SK-N-SH treated with all-trans-retinoic acid at 6 μM for 48 hours (cell line): ENCODE measurements at regions not wholly inside any gene's neighbourhood (a gene's known extent, or its start where the extent isn't known, plus 50 kb on each side); places are given as distances from the start of the nearest gene placed in this dataset.

Experiments used
- ATAC-seq: fragments of 200-7000 bp; cut with Tn5 transposase; 3 replicates; pipeline ENCODE4 v1.9.1; 2020; ENCODE audit warnings: mild to moderate bottlenecking, moderate library complexity
- ARNTL ChIP-seq: fragments of 450-650 bp; formaldehyde crosslinking; IDR thresholded peaks from 2 replicates; pipeline ENCODE4 v1.5.0; 2020; ENCODE audit warnings: low read depth, mild to moderate bottlenecking, moderate library complexity, borderline replicate concordance
- BACH2 ChIP-seq: fragments of 250-450 bp; sonication (Bioruptor Pico); IDR thresholded peaks from 2 replicates; pipeline ENCODE4 v1.9.0; 2021; ENCODE audit warnings: mild to moderate bottlenecking, borderline replicate concordance
- CREB5 ChIP-seq: fragments of 250-450 bp; sonication (Bioruptor Pico); IDR thresholded peaks from 2 replicates; pipeline ENCODE4 v1.5.1; 2020; ENCODE audit warnings: low read depth, mild to moderate bottlenecking, moderate library complexity
- CSDC2 ChIP-seq: fragments of 250-450 bp; sonication (Bioruptor Pico); IDR thresholded peaks from 2 replicates; pipeline ENCODE4 v1.5.0; 2020; ENCODE audit warnings: mild to moderate bottlenecking, moderate library complexity
- CSRNP3 ChIP-seq: fragments of 250-450 bp; sonication (Bioruptor Pico); IDR thresholded peaks from 2 replicates; pipeline ENCODE4 v1.5.1; 2021; ENCODE audit warnings: mild to moderate bottlenecking, moderate library complexity
- ESRRG ChIP-seq: fragments of 250-450 bp; sonication (Bioruptor Pico); IDR thresholded peaks from 2 replicates; pipeline ENCODE4 v1.6.1; 2021; ENCODE audit warnings: mild to moderate bottlenecking
- GLIS3 ChIP-seq: fragments of 250-450 bp; sonication (Bioruptor Pico); IDR thresholded peaks from 2 replicates; pipeline ENCODE4 v1.5.0; 2020; ENCODE audit warnings: mild to moderate bottlenecking, moderate library complexity
- ISL1 ChIP-seq: fragments of 250-450 bp; sonication (Bioruptor Pico); IDR thresholded peaks from 2 replicates; pipeline ENCODE4 v2.1.2; 2022; ENCODE audit warnings: mild to moderate bottlenecking, moderate library complexity
- OSR1 ChIP-seq: fragments of 250-450 bp; sonication (Bioruptor Pico); IDR thresholded peaks from 2 replicates; pipeline ENCODE4 v1.8.0; 2022; ENCODE audit warnings: moderate library complexity, mild to moderate bottlenecking, inconsistent platforms
- PATZ1 ChIP-seq: fragments of 250-450 bp; sonication (Bioruptor Pico); IDR thresholded peaks from 2 replicates; pipeline ENCODE4 v1.8.0; 2020; ENCODE audit warnings: mild to moderate bottlenecking, moderate library complexity, borderline replicate concordance
- POU6F1 ChIP-seq: fragments of 250-450 bp; sonication (Bioruptor Pico); IDR thresholded peaks from 2 replicates; pipeline ENCODE4 v1.8.0; 2021; ENCODE audit warnings: low read depth, mild to moderate bottlenecking, moderate library complexity, borderline replicate concordance
- PPARA ChIP-seq: fragments of 250-450 bp; sonication (Bioruptor Pico); IDR thresholded peaks from 2 replicates; pipeline ENCODE4 v1.5.0; 2020; ENCODE audit warnings: mild to moderate bottlenecking, borderline replicate concordance
- RARB ChIP-seq: fragments of 250-450 bp; sonication (Bioruptor Pico); IDR thresholded peaks from 2 replicates; pipeline ENCODE4 v1.8.0; 2021; ENCODE audit warnings: mild to moderate bottlenecking, moderate library complexity
- SNAI2 ChIP-seq: fragments of 250-450 bp; sonication (Bioruptor Pico); IDR thresholded peaks from 2 replicates; pipeline ENCODE4 v1.5.0; 2020; ENCODE audit warnings: mild to moderate bottlenecking, moderate library complexity
- TCF4 ChIP-seq: fragments of 250-450 bp; sonication (Bioruptor Pico); IDR thresholded peaks from 2 replicates; pipeline ENCODE4 v1.8.0; 2021; ENCODE audit warnings: mild to moderate bottlenecking, moderate library complexity, borderline replicate concordance
- TOX ChIP-seq: fragments of 250-450 bp; sonication (Bioruptor Pico); IDR thresholded peaks from 2 replicates; pipeline ENCODE4 v1.8.0; 2021; ENCODE audit warnings: mild to moderate bottlenecking, moderate library complexity, borderline replicate concordance
- ZC3H10 ChIP-seq: fragments of 250-450 bp; sonication (Bioruptor Pico); IDR thresholded peaks from 2 replicates; pipeline ENCODE4 v1.5.1; 2021; ENCODE audit warnings: mild to moderate bottlenecking, moderate library complexity
- ZFP3 ChIP-seq: fragments of 250-450 bp; sonication (Bioruptor Pico); IDR thresholded peaks from 2 replicates; pipeline ENCODE4 v1.5.0; 2020; ENCODE audit warnings: mild to moderate bottlenecking, moderate library complexity
- ZFP30 ChIP-seq: fragments of 450-650 bp; formaldehyde crosslinking; IDR thresholded peaks from 2 replicates; pipeline ENCODE4 v1.5.0; 2022; ENCODE audit warnings: mild to moderate bottlenecking, moderate library complexity
- ZNF565 ChIP-seq: fragments of 450-650 bp; formaldehyde crosslinking; conservative IDR thresholded peaks from 2 replicates; pipeline ENCODE4 v1.5.0; 2020; ENCODE audit warnings: low read depth, mild to moderate bottlenecking, moderate library complexity
- ZNF70 ChIP-seq: fragments of 450-650 bp; formaldehyde crosslinking; IDR thresholded peaks from 2 replicates; pipeline ENCODE4 v1.5.0; 2020; ENCODE audit warnings: mild to moderate bottlenecking, moderate library complexity
- ZNF8 ChIP-seq: fragments of 450-650 bp; formaldehyde crosslinking; IDR thresholded peaks from 2 replicates; pipeline ENCODE4 v1.5.0; 2020; ENCODE audit warnings: mild to moderate bottlenecking, moderate library complexity
- TF ChIP-seq, protein P1 (sequence below): fragments of 250-450 bp; sonication (Bioruptor Pico); IDR thresholded peaks from 2 replicates; pipeline ENCODE4 v1.5.0; 2020; ENCODE audit warnings: mild to moderate bottlenecking, moderate library complexity

DNA sequence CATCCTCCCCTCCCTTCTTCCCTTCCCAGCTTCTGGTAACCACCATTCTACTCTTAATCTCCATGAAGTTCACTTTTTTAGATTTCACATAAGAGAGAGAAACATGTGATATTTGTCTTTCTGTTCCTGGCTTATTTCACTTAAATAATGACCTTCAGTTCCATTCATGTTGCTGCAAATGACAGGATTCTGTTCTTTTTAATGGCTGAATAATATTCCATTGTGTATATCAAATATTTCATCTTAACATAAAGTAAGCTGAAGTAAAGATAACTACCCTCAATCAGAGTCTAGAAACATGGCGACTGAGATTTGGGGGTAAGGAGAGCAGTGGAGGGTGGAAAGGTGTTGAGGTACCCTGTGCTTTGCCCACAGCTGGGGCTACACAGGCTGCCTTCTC lies 68.9 kb downstream of the RHOU start:
- no peak for ATAC-seq
- no peak for TF ChIP-seq BACH2
- no peak for TF ChIP-seq ZNF565 (CRISPR knock-in tag)
- TF ChIP-seq CSRNP3 (CRISPR knock-in tag): no peak
- TF ChIP-seq ZC3H10: no peak
- TF ChIP-seq OSR1: no peak
- TF ChIP-seq TCF4 (CRISPR knock-in tag): no peak
- TF ChIP-seq PPARA: no peak
- TF ChIP-seq PATZ1: no peak
- TF ChIP-seq GLIS3 (CRISPR knock-in tag): no peak
- TF ChIP-seq SNAI2: no peak
- TF ChIP-seq, protein P1, sequence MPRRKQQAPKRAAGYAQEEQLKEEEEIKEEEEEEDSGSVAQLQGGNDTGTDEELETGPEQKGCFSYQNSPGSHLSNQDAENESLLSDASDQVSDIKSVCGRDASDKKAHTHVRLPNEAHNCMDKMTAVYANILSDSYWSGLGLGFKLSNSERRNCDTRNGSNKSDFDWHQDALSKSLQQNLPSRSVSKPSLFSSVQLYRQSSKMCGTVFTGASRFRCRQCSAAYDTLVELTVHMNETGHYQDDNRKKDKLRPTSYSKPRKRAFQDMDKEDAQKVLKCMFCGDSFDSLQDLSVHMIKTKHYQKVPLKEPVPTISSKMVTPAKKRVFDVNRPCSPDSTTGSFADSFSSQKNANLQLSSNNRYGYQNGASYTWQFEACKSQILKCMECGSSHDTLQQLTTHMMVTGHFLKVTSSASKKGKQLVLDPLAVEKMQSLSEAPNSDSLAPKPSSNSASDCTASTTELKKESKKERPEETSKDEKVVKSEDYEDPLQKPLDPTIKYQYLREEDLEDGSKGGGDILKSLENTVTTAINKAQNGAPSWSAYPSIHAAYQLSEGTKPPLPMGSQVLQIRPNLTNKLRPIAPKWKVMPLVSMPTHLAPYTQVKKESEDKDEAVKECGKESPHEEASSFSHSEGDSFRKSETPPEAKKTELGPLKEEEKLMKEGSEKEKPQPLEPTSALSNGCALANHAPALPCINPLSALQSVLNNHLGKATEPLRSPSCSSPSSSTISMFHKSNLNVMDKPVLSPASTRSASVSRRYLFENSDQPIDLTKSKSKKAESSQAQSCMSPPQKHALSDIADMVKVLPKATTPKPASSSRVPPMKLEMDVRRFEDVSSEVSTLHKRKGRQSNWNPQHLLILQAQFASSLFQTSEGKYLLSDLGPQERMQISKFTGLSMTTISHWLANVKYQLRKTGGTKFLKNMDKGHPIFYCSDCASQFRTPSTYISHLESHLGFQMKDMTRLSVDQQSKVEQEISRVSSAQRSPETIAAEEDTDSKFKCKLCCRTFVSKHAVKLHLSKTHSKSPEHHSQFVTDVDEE (CRISPR knock-in tag): no peak
- no peak for TF ChIP-seq ZNF8 (CRISPR knock-in tag)
- TF ChIP-seq ESRRG: no peak
- no peak for TF ChIP-seq RARB (CRISPR knock-in tag)
- TF ChIP-seq ZFP3 (CRISPR knock-in tag): no peak
- TF ChIP-seq TOX: no peak
- TF ChIP-seq CSDC2 (CRISPR knock-in tag): no peak
- no peak for TF ChIP-seq ARNTL (CRISPR knock-in tag)
- no peak for TF ChIP-seq ZFP30 (CRISPR knock-in tag)
- no peak for TF ChIP-seq POU6F1 (CRISPR knock-in tag)

- no peak for TF ChIP-seq RARB (CRISPR knock-in tag)
- peak; percentile 40; the same call in 1 of the 2 replicates for TF ChIP-seq SNAI2
- peak; percentile 84 for TF ChIP-seq ISL1 (CRISPR knock-in tag)
- TF ChIP-seq, all 23 proteins: peak for 2
- peak; percentile 67 for ATAC-seq
Observed at GRCh38 chr1:228804640-228805413, 69.5 kb downstream of the RHOU start.

DNA sequence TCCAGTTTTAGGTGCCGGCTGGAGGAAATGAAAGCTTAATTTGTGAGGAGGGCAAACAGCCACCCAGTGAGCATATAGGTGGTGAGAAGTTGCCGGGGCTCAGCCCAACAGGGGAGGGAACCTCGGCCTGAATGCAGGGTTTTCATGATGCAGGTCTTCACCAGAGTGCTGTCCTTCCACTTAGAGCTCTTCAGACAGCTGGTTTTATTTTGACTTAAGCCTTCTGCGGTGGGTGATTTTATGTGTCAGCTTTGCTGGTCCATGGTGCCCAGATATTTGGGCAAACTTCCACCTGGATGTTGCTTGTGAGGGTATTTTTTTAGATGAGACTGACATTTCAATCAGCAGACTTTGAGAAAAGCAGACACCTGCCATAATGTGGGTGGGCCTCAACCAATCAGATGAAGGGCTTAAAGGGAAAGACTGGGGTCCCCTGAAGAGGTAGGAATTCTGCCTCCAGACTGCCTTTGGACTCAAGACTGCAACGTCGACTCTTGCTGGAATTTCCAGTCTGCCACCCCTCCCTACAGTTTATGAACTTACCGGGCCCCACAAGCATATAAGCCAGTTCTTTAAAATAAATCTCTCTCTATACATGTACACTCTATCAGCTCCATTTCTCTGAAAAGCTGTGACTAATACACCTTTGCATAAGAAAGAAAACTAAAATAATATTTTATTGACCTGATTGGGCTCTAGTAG lies 72.8 kb downstream of the RHOU start:
- ATAC-seq: no peak
- TF ChIP-seq PPARA (no peak), OSR1 (no peak), ZC3H10 (no peak), TCF4 (CRISPR knock-in tag) (no peak), CSRNP3 (CRISPR knock-in tag) (no peak), ZFP30 (CRISPR knock-in tag) (no peak), GLIS3 (CRISPR knock-in tag) (no peak), SNAI2 (no peak), ZFP3 (CRISPR knock-in tag) (no peak), ARNTL (CRISPR knock-in tag) (no peak), TOX (no peak), CREB5 (no peak), PATZ1 (no peak), ZNF70 (no peak)
